Mesendoderm (in vitro differentiated cells): ENCODE measurements at regions not wholly inside any gene's neighbourhood (a gene's known extent, or its start where the extent isn't known, plus 50 kb on each side); places are given as distances from the start of the nearest gene placed in this dataset.

Experiments used
- DNase-seq: peaks from one replicate; pipeline ENCODE4 v3.0.0; 2013
- H2AK5ac ChIP-seq: 2 replicates; pipeline ENCODE4 v1.6.1; 2013; ENCODE audit warnings: low read length, inconsistent platforms
- H2BK120ac ChIP-seq: 2 replicates; pipeline ENCODE4 v1.6.1; 2013; ENCODE audit warnings: low read depth, mild to moderate bottlenecking, low read length, moderate library complexity, mixed read lengths
- H2BK15ac ChIP-seq: replicated peaks from 2 replicates; pipeline ENCODE4 v1.6.1; 2013; ENCODE audit warnings: low read depth, mild to moderate bottlenecking, moderate library complexity
- H2BK5ac ChIP-seq: 2 replicates; pipeline ENCODE4 v1.6.1; 2013; ENCODE audit warnings: low read length, inconsistent platforms
- H3K18ac ChIP-seq: 2 replicates; pipeline ENCODE4 v1.6.1; 2013; ENCODE audit warnings: mild to moderate bottlenecking, low read length, mixed read lengths
- H3K23ac ChIP-seq: one replicate; pipeline ENCODE4 v1.6.1; 2013; ENCODE audit warnings: low read length
- H3K27ac ChIP-seq: 2 replicates; pipeline ENCODE4 v1.5.1; 2013; ENCODE audit warnings: low read depth, mild to moderate bottlenecking, inconsistent platforms, low read length, moderate library complexity
- H3K27me3 ChIP-seq: 2 replicates; pipeline ENCODE4 v1.6.1; 2013; ENCODE audit warnings: low read length, control low read depth, mild to moderate bottlenecking, inconsistent platforms; ENCODE audit not compliant: insufficient read depth, poor library complexity
- H3K36me3 ChIP-seq: 2 replicates; pipeline ENCODE4 v1.6.1; 2013; ENCODE audit warnings: low read length, inconsistent platforms; ENCODE audit not compliant: control insufficient read depth, insufficient read depth
- H3K4ac ChIP-seq: one replicate; pipeline ENCODE4 v1.6.1; 2013; ENCODE audit warnings: low read depth, mild to moderate bottlenecking, low read length, moderate library complexity
- H3K4me1 ChIP-seq: 2 replicates; pipeline ENCODE4 v1.6.1; 2013; ENCODE audit warnings: low read depth, low read length, inconsistent platforms; ENCODE audit not compliant: control insufficient read depth
- H3K4me2 ChIP-seq: 2 replicates; pipeline ENCODE4 v1.6.1; 2013; ENCODE audit warnings: low read length
- H3K4me3 ChIP-seq: 2 replicates; pipeline ENCODE4 v1.5.1; 2013; ENCODE audit warnings: mild to moderate bottlenecking, low read length
- H3K56ac ChIP-seq: one replicate; pipeline ENCODE4 v1.6.1; 2013; ENCODE audit warnings: low read length
- H3K79me1 ChIP-seq: 2 replicates; pipeline ENCODE4 v1.6.1; 2013; ENCODE audit warnings: low read length, inconsistent platforms
- H3K79me2 ChIP-seq: 2 replicates; pipeline ENCODE4 v1.6.1; 2013; ENCODE audit warnings: mild to moderate bottlenecking, low read length; ENCODE audit not compliant: control insufficient read depth, insufficient read depth
- H3K9ac ChIP-seq: 2 replicates; pipeline ENCODE4 v1.6.1; 2013; ENCODE audit warnings: low read length, inconsistent platforms
- H4K5ac ChIP-seq: one replicate; pipeline ENCODE4 v1.6.1; 2013; ENCODE audit warnings: low read length
- H4K8ac ChIP-seq: one replicate; pipeline ENCODE4 v1.6.1; 2013; ENCODE audit warnings: low read depth, mild to moderate bottlenecking, control low read depth, low read length, moderate library complexity
- WGBS: extraction: QIAGEN DNeasy Blood & Tissue Kit; methylation state at CpG from one replicate; pipeline ENCODE4 v1.1.7; 2013; ENCODE audit warnings: low lambda C conversion rate, missing lambda C conversion rate; ENCODE audit not compliant: insufficient coverage; ENCODE audit errors: extremely low coverage; 5-methylcytosine and 5-hydroxymethylcytosine counted together

DNA sequence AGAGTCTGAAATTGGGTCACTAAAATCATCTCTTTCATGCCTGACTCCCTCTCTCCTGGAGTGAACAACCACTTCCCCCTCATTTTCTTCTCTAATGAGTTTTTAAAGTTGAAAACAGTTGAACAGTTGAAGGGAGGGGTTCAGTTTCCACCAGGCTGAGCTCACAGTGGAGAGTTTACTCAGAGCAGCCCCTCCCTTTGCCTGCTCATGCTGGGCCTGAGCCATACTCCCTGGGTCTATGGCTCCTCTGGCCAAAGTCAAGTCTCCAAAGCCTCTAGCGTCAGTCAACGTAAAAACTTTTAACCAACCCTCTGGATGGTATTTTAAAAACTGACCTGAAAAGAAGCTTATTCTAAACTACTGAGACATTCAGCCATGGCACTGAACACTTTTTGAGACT, 100.8 kb upstream of the RNPC3 start:
- Histone ChIP-seq H2BK5ac (no peak overlapping the region), H3K18ac (no peak overlapping the region), H3K56ac (no peak overlapping the region), H2BK15ac (no peak overlapping the region), H3K27ac (no peak overlapping the region), H3K23ac (no peak overlapping the region), H3K27me3 (no peaks in the 10 kb centered on the region), H2AK5ac (no peak overlapping the region), H3K79me1 (no peaks in the 10 kb centered on the region), H3K79me2 (no peaks in the 10 kb centered on the region), H3K36me3 (no peaks in the 10 kb centered on the region), H3K9ac (no peak overlapping the region), H3K4me2 (no peak overlapping the region), H4K8ac (no peak overlapping the region), H4K5ac (no peak overlapping the region), H3K4ac (no peak overlapping the region), H2BK120ac (no peak overlapping the region), H3K4me3 (no peak overlapping the region), H3K4me1 (no peaks in the 10 kb centered on the region)
- no CpG with 5 or more reads among the region's 2 CpGs for WGBS
- DNase-seq = no peak

DNA sequence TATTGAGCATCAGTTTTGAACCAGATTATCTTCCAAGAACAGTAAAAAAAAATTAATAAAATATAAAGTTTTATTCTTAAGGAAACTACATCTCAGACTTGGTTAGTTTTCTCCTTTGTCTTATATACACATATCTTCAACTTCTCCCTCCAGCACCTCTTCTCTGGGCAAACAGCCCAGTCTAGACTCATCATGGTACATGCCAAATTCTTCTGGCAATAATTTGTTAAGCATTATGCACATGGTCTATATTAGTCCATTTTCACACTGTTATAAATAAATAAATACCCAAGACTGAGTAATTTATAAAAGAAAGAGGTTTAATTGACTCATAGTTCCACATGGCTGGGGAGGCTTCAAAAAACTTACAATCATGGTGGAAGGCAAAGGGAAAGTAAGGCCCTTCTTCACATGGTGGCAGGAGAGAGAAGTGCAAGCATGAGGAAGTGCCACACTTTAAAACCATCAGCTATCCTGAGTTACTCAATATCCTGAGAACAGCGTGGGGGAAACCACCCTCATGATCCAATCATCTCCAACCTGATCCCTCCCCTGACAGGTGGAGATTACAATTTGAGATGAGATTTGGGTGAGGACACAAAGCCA, 108.7 kb upstream of the RNPC3 start:
- Histone ChIP-seq H3K4me2 (no peak overlapping the region), H3K9ac (no peak overlapping the region), H3K4ac (no peak overlapping the region), H2BK15ac (no peak overlapping the region), H2BK5ac (no peak overlapping the region), H3K79me2 (no peaks in the 10 kb centered on the region), H3K56ac (no peak overlapping the region), H3K36me3 (no peaks in the 10 kb centered on the region), H4K5ac (no peak overlapping the region), H2AK5ac (no peak overlapping the region), H2BK120ac (no peak overlapping the region), H3K4me3 (no peak overlapping the region), H3K27me3 (no peaks in the 10 kb centered on the region), H3K23ac (no peak overlapping the region), H4K8ac (no peak overlapping the region), H3K18ac (no peak overlapping the region), H3K27ac (no peak overlapping the region), H3K79me1 (no peaks in the 10 kb centered on the region), H3K4me1 (no peaks in the 10 kb centered on the region)
- DNase-seq = no peak
- WGBS = no CpG with 5 or more reads among the region's 1 CpG

DNA sequence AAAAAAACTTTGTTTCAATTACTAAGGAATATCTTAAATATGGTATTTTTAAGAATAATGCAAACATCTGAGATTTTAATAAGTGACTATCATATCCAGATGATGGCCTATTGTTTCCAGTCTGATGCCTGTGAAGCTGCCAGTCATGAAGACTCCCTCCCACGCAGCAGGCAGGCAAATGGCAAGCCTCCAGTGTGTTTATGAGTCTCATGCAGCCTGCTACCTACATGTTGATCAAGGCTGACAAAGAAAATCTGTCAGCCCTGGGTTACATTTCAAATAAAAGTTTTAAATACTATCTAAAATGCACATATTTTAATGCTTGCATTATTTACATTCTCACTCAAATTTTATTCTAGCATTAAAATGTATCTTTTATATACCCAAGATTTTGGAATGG, 137.6 kb upstream of the RNPC3 start:
- Histone ChIP-seq H3K4ac (no peak overlapping the region), H3K4me2 (no peak overlapping the region), H3K79me1 (no peaks in the 10 kb centered on the region), H3K36me3 (no peaks in the 10 kb centered on the region), H3K27me3 (no peaks in the 10 kb centered on the region), H3K18ac (no peak overlapping the region), H3K79me2 (no peaks in the 10 kb centered on the region), H3K9ac (no peak overlapping the region), H2BK15ac (no peak overlapping the region), H2BK120ac (no peak overlapping the region), H3K4me1 (no peaks in the 10 kb centered on the region), H3K56ac (no peak overlapping the region), H4K5ac (no peak overlapping the region), H2BK5ac (no peak overlapping the region), H2AK5ac (no peak overlapping the region), H3K27ac (no peak overlapping the region), H4K8ac (no peak overlapping the region), H3K4me3 (no peak overlapping the region), H3K23ac (no peak overlapping the region)
- no peak for DNase-seq
- no CpG with 5 or more reads among the region's 1 CpG for WGBS

DNA sequence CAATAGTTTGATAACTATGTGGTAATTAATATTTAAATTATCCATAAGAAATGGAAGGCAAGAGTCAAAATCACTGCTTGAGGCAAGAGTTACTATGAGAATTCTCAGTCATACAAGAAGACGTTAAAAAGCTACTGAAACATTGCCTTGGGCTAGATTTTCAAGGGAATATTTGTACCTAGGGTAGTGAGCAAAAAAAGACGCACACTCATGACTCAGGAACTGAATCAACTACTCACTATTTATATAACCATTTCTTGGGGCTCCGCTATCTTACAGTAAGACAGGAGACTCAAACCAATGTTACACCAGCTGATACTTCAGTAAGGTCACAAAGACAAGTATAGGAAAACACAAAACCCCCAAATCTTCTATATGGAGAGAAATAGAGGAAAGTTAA, 151.5 kb upstream of the RNPC3 start:
- no peaks in the 10 kb centered on the region for H3K79me2 ChIP-seq
- no CpG with 5 or more reads among the region's 3 CpGs for WGBS

DNA sequence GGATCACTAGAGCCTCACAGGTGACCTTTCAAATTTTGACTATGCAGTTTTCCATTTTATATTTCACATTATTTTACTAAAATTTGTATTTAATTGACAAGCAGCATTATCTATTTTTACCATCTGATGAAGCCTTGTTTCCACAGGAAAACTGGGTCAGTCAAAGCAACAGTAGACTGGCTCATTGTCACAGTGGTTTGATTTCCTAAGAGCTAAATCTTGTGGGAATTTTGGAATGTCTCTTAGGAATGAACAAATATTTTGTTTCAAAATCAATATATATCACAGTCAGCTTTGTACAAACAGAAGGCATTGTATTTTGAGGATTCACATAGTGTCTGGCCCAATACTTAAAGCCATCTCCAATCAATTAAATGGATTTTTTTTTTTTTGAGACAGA, 152.6 kb upstream of the RNPC3 start:
- Histone ChIP-seq H3K79me2 (no peaks in the 10 kb centered on the region), H3K18ac (no peak overlapping the region), H3K36me3 (no peaks in the 10 kb centered on the region), H3K27me3 (no peaks in the 10 kb centered on the region), H2BK5ac (no peak overlapping the region), H3K23ac (no peak overlapping the region), H3K56ac (no peak overlapping the region), H3K4ac (no peak overlapping the region), H3K27ac (no peak overlapping the region), H3K79me1 (no peaks in the 10 kb centered on the region), H3K9ac (no peak overlapping the region), H2AK5ac (no peak overlapping the region), H2BK120ac (no peak overlapping the region), H2BK15ac (no peak overlapping the region), H4K8ac (no peak overlapping the region), H3K4me1 (no peaks in the 10 kb centered on the region), H3K4me3 (no peak overlapping the region), H3K4me2 (no peak overlapping the region), H4K5ac (no peak overlapping the region)
- no peak for DNase-seq

More for the DNA sequence above, 151.5 kb upstream of the RNPC3 start:
- Histone ChIP-seq H3K23ac (no peak overlapping the region), H3K18ac (no peak overlapping the region), H3K79me1 (no peaks in the 10 kb centered on the region), H3K56ac (no peak overlapping the region), H2BK15ac (no peak overlapping the region), H3K4me2 (no peak overlapping the region), H3K27me3 (no peaks in the 10 kb centered on the region), H3K4ac (no peak overlapping the region), H2BK5ac (no peak overlapping the region), H3K4me1 (no peaks in the 10 kb centered on the region), H3K4me3 (no peak overlapping the region), H4K8ac (no peak overlapping the region), H2AK5ac (no peak overlapping the region), H2BK120ac (no peak overlapping the region), H4K5ac (no peak overlapping the region), H3K27ac (no peak overlapping the region), H3K36me3 (no peaks in the 10 kb centered on the region), H3K9ac (no peak overlapping the region)
- DNase-seq = no peak

DNA sequence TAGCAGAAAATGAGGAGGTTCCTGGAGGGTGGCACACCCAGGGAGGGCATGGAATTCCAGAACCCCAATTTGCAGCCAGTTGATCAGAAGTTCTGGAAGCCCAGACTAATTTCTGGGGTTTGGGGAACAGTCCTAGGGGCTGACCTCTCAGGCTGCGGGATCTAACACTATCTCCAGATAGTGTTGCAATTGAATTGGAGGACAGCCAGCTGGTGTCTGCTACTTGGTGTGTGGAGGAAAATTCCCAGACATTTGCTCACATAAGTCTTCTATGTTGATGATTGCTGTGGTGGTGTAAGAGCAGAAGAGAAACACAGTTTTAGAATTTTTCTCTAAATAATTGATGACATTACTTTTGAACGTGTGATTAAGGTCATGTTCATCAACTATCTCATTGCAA, 154.3 kb upstream of the RNPC3 start:
- H3K4ac ChIP-seq = no peak overlapping the region
- no peak overlapping the region for H3K4me2 ChIP-seq
- no peak for DNase-seq
- H2BK120ac ChIP-seq = no peak overlapping the region
- H3K56ac ChIP-seq = no peak overlapping the region
- no peaks in the 10 kb centered on the region for H3K79me1 ChIP-seq
- no peak overlapping the region for H3K23ac ChIP-seq
- no peak overlapping the region for H2AK5ac ChIP-seq
- no peaks in the 10 kb centered on the region for H3K79me2 ChIP-seq
- no peak overlapping the region for H3K18ac ChIP-seq
- no peak overlapping the region for H3K4me3 ChIP-seq
- no peak overlapping the region for H3K9ac ChIP-seq
- no peak overlapping the region for H2BK5ac ChIP-seq
- H3K4me1 ChIP-seq = no peaks in the 10 kb centered on the region
- H3K27ac ChIP-seq = no peak overlapping the region
- WGBS = no CpG with 5 or more reads among the region's 2 CpGs
- H4K8ac ChIP-seq = no peak overlapping the region
- no peaks in the 10 kb centered on the region for H3K27me3 ChIP-seq
- no peaks in the 10 kb centered on the region for H3K36me3 ChIP-seq
- no peak overlapping the region for H2BK15ac ChIP-seq
- no peak overlapping the region for H4K5ac ChIP-seq
